ENCODE measurements at regions not wholly inside any gene's neighbourhood (a gene's known extent, or its start where the extent isn't known, plus 50 kb on each side); places are given as distances from the start of the nearest gene placed in this dataset.

DNA sequence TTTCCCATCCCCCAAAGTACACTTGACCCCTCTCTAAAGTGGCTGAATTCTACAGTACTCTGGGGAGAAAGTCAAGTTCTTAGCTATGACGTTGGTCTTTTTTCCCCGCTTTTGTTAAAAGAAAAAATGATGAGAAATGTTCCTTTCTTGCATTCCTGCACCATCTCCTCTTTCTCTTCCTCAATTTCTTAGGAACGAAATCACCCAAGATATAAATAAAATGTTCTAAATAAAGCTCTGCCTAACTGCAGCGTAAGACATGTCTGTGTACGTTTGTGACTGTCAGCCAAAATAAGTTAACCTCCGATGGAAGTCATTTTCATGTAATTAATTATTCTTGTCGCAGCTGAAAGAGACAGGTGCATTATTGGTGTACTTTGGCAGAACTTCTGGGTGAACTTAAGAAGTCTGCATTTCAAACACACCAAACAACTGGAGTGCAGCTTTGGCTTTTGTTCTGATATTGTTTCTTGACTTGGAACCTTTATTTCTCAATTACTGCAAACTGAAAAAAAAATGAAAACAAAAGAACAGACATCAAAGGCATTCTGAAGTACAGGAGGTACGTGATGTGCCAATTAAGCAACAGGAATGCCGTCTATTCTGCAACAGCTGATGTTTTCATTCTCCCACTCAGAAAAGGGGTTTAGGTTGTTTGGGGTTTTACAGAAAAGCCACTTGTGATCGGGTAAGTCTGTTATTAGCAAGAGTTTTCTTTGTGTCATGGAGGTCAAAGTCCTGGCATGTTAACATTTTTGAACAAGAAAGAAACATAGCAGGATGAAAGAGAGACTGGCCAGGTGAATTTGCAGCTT is 82.4 kb upstream of the SDK1 start:
- Histone ChIP-seq H3K9ac (ENCODE audit: low read length) (no peak overlapping the region), H4K20me1 (ENCODE audit: insufficient read depth, low read length) (no peaks in the 10 kb centered on the region), H3K4me3 (ENCODE audit: insufficient read depth, low read depth, low read length) (no peak overlapping the region), H3K9me3 (ENCODE audit: insufficient read depth, low read depth, low read length) (no peaks in the 10 kb centered on the region), H3K36me3 (ENCODE audit: insufficient read depth, low read length) (no peaks in the 10 kb centered on the region), H3K27me3 (ENCODE audit: insufficient read depth, low read length) (peaks cover 10% of the 10 kb centered on the region), H3K4me2 (ENCODE audit: low read length) (peak overlapping the region; percentile 0), H3K27ac (ENCODE audit: low read depth, low read length) (no peak overlapping the region), H3K79me2 (ENCODE audit: insufficient read depth, low read length) (no peaks in the 10 kb centered on the region), H3K4me1 (ENCODE audit: insufficient read depth, low read length) (peaks cover 5% of the 10 kb centered on the region), H2AFZ (ENCODE audit: low read depth, low read length) (no peak overlapping the region)
- peak; percentile 50 for DNase-seq (ENCODE audit: low read depth)
- H3K9me3 Mint-ChIP-seq (ENCODE audit: unreplicated experiment) = no peaks in the 10 kb centered on the region
- no peak for FAIRE-seq
- no peaks in the 10 kb centered on the region for H3K4me1 Mint-ChIP-seq (ENCODE audit: low read depth, unreplicated experiment)
- no peak for TF ChIP-seq EZH2 (IDR thresholded peaks at IDR 0.05; ENCODE audit: insufficient read depth, low read length)
- TF ChIP-seq, protein P1, sequence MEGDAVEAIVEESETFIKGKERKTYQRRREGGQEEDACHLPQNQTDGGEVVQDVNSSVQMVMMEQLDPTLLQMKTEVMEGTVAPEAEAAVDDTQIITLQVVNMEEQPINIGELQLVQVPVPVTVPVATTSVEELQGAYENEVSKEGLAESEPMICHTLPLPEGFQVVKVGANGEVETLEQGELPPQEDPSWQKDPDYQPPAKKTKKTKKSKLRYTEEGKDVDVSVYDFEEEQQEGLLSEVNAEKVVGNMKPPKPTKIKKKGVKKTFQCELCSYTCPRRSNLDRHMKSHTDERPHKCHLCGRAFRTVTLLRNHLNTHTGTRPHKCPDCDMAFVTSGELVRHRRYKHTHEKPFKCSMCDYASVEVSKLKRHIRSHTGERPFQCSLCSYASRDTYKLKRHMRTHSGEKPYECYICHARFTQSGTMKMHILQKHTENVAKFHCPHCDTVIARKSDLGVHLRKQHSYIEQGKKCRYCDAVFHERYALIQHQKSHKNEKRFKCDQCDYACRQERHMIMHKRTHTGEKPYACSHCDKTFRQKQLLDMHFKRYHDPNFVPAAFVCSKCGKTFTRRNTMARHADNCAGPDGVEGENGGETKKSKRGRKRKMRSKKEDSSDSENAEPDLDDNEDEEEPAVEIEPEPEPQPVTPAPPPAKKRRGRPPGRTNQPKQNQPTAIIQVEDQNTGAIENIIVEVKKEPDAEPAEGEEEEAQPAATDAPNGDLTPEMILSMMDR (IDR thresholded peaks at IDR 0.05; ENCODE audit: insufficient read depth, low read depth, low read length) = no peak
- H3K4me3 Mint-ChIP-seq (ENCODE audit: unreplicated experiment) = no peak overlapping the region
- no peaks in the 10 kb centered on the region for H3K36me3 Mint-ChIP-seq (ENCODE audit: low read depth, unreplicated experiment)
- peaks cover 9% of the 10 kb centered on the region for H3K27me3 Mint-ChIP-seq (ENCODE audit: low read depth, unreplicated experiment)
- H3K27ac Mint-ChIP-seq (ENCODE audit: unreplicated experiment) = no peak overlapping the region

DNA sequence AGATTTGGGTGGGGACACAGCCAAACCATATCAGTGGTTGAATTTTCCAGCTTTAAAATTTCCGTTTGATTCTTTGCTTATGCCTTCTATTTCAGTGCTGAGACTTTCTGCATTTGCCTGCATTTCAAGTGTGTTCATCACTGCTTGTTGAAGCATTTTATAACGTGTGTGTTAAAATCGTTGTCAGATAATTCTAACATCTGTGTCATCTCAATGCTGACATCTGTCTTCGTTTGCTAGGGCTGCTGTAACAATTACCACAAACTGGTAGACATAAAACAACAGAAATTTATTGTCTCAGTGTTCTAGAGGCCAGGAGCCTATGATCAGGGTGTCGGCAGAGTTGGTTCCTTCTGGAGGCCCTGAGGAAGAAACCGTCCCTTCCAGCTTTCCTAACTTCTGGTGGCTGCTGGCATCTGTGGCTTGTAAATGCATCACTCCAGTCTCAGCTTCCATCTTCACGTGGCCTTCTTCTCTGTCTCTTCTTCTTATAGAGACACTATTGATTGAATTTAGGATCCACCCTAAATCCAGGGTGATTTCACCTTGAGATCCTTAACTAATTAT is 71.1 kb upstream of the SDK1 start:
- no peak overlapping the region for H3K4me3 Mint-ChIP-seq (ENCODE audit: unreplicated experiment)
- Histone ChIP-seq H3K4me2 (ENCODE audit: low read length) (no peak overlapping the region), H3K9ac (ENCODE audit: low read length) (no peak overlapping the region), H3K4me1 (ENCODE audit: insufficient read depth, low read length) (no peaks in the 10 kb centered on the region), H2AFZ (ENCODE audit: low read depth, low read length) (no peak overlapping the region), H3K4me3 (ENCODE audit: insufficient read depth, low read depth, low read length) (no peak overlapping the region), H4K20me1 (ENCODE audit: insufficient read depth, low read length) (no peaks in the 10 kb centered on the region), H3K36me3 (ENCODE audit: insufficient read depth, low read length) (no peaks in the 10 kb centered on the region), H3K27me3 (ENCODE audit: insufficient read depth, low read length) (no peaks in the 10 kb centered on the region), H3K79me2 (ENCODE audit: insufficient read depth, low read length) (no peaks in the 10 kb centered on the region), H3K27ac (ENCODE audit: low read depth, low read length) (no peak overlapping the region), H3K9me3 (ENCODE audit: insufficient read depth, low read depth, low read length) (peaks cover 5% of the 10 kb centered on the region)
- H3K36me3 Mint-ChIP-seq (ENCODE audit: low read depth, unreplicated experiment) = no peaks in the 10 kb centered on the region
- peaks cover 7% of the 10 kb centered on the region for H3K9me3 Mint-ChIP-seq (ENCODE audit: unreplicated experiment)
- DNase-seq (ENCODE audit: low read depth) (no peak), FAIRE-seq (no peak)
- no peak overlapping the region for H3K27ac Mint-ChIP-seq (ENCODE audit: unreplicated experiment)
- H3K27me3 Mint-ChIP-seq (ENCODE audit: low read depth, unreplicated experiment) = peaks cover 3% of the 10 kb centered on the region
- TF ChIP-seq, protein P1 (IDR thresholded peaks at IDR 0.05; ENCODE audit: insufficient read depth, low read depth, low read length) = no peak
- TF ChIP-seq EZH2 (IDR thresholded peaks at IDR 0.05; ENCODE audit: insufficient read depth, low read length) = no peak
- no peaks in the 10 kb centered on the region for H3K4me1 Mint-ChIP-seq (ENCODE audit: low read depth, unreplicated experiment)

DNA sequence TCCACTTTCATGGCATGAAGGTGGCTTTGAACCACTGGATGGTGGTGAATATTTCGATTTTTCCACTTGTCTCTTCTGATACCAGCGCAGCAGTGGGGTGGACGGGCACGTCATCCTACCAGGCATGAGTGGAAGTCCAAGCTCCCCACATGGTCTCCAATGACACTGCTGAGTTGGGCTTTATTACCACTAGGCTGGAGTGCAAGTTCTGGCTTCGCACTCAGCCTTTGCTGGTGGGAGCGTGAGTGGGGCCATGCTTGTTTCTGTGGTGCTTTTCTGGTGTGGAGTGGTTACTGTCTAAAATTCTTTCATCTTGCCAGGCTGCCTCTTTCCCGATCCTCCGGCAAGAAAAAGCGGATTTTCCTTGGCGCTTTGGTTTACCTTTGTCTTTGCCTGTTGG is 70.1 kb upstream of the SDK1 start:
- Mint-ChIP-seq H3K4me3 (ENCODE audit: unreplicated experiment) (no peak overlapping the region), H3K27me3 (ENCODE audit: low read depth, unreplicated experiment) (peaks cover 3% of the 10 kb centered on the region), H3K9me3 (ENCODE audit: unreplicated experiment) (peaks cover 8% of the 10 kb centered on the region), H3K27ac (ENCODE audit: unreplicated experiment) (no peak overlapping the region), H3K4me1 (ENCODE audit: low read depth, unreplicated experiment) (no peaks in the 10 kb centered on the region), H3K36me3 (ENCODE audit: low read depth, unreplicated experiment) (no peaks in the 10 kb centered on the region)
- Histone ChIP-seq H3K4me3 (ENCODE audit: insufficient read depth, low read depth, low read length) (no peak overlapping the region), H3K9me3 (ENCODE audit: insufficient read depth, low read depth, low read length) (peaks cover 12% of the 10 kb centered on the region), H3K9ac (ENCODE audit: low read length) (no peak overlapping the region), H2AFZ (ENCODE audit: low read depth, low read length) (no peak overlapping the region), H3K27me3 (ENCODE audit: insufficient read depth, low read length) (no peaks in the 10 kb centered on the region), H3K27ac (ENCODE audit: low read depth, low read length) (no peak overlapping the region), H3K36me3 (ENCODE audit: insufficient read depth, low read length) (no peaks in the 10 kb centered on the region), H3K4me2 (ENCODE audit: low read length) (no peak overlapping the region), H3K79me2 (ENCODE audit: insufficient read depth, low read length) (no peaks in the 10 kb centered on the region), H4K20me1 (ENCODE audit: insufficient read depth, low read length) (no peaks in the 10 kb centered on the region), H3K4me1 (ENCODE audit: insufficient read depth, low read length) (no peaks in the 10 kb centered on the region)
- TF ChIP-seq, protein P1 (IDR thresholded peaks at IDR 0.05; ENCODE audit: insufficient read depth, low read depth, low read length) = no peak
- TF ChIP-seq EZH2 (IDR thresholded peaks at IDR 0.05; ENCODE audit: insufficient read depth, low read length) = no peak
- FAIRE-seq (no peak), DNase-seq (ENCODE audit: low read depth) (no peak)

Measured in astrocyte (in vitro differentiated cells and primary cell).